ENCODE measurements at regions not wholly inside any gene's neighbourhood (a gene's known extent, or its start where the extent isn't known, plus 50 kb on each side); places are given as distances from the start of the nearest gene placed in this dataset.

DNA sequence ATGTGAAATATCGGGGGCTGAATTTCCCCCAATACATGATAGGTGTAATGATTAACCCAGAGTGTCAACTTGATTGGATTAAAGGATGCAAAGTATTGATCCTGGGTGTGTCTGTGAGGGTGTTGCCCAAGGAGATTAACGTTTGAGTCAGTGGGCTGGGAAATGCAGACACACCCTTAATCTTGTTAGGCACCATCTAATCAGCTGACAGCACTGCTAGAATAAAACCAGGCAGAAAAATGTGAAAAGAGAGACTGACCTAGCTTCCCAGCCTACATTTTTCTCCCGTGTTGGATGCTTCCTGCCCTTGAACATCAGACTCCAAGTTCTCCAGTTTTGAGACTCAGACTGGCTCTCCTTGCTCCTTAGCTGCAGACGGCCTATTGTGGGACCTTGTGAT is 247.8 kb downstream of the OTOL1 start:
- TF ChIP-seq, protein P1, sequence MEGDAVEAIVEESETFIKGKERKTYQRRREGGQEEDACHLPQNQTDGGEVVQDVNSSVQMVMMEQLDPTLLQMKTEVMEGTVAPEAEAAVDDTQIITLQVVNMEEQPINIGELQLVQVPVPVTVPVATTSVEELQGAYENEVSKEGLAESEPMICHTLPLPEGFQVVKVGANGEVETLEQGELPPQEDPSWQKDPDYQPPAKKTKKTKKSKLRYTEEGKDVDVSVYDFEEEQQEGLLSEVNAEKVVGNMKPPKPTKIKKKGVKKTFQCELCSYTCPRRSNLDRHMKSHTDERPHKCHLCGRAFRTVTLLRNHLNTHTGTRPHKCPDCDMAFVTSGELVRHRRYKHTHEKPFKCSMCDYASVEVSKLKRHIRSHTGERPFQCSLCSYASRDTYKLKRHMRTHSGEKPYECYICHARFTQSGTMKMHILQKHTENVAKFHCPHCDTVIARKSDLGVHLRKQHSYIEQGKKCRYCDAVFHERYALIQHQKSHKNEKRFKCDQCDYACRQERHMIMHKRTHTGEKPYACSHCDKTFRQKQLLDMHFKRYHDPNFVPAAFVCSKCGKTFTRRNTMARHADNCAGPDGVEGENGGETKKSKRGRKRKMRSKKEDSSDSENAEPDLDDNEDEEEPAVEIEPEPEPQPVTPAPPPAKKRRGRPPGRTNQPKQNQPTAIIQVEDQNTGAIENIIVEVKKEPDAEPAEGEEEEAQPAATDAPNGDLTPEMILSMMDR (IDR thresholded peaks at IDR 0.05; ENCODE audit: low read depth, low read length), result no peak
- no peak for TF ChIP-seq EZH2phosphoT487 (IDR thresholded peaks at IDR 0.05; ENCODE audit: low read depth)

Data from OCI-LY3 (cell line).